Endometrial microvascular endothelial cells (primary cell): ENCODE measurements at regions not wholly inside any gene's neighbourhood (a gene's known extent, or its start where the extent isn't known, plus 50 kb on each side); places are given as distances from the start of the nearest gene placed in this dataset.

ENCODE experiments used
- in situ Hi-C: cut with HindIII; loops from 2 replicates; pipeline ENCODE4 v1.10.0; 2017; ENCODE audit warnings: low sequenced_read_pairs, low pct_unique_long_range_greater_than_20kb; ENCODE audit errors: inconsistent ontology term

DNA sequence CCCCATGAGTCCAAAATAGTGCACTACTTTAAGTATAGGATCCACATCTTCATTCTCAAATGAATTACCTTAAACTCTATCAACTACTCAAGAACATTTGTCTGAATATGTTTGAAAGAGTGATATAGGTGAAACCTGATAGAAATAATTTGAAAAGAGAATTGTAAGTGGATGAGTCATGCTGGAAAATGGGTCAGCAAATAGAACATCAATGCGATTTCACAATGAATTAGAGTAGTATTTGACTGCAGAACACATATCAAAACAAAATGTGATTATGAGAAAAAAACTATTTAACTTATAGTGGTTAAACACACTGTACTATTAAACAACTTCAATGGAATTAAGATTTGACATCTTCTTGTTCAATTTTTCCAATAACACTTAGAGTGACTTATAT, 300.6 kb upstream of the KLHL1 start:
- in situ Hi-C loops: no loop called here

DNA sequence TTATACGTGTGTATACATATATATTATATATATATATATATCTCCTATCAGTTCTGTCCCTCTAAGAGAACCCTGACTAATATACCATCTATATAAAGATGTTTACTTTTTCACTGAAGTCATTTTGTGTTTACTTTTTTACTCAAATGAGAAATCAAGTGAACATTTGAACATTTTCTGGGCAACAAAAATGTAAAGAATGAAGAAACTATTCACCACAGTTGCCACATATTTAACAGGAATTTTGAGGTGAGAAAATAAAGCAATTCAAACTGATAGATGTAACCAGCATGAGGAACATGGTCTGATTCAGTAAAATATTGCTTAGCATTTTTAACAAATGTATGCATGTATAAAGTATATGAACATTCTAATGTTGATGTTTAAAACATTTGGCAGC, 299.2 kb upstream of the KLHL1 start:
- in situ Hi-C loops: no loop called here

DNA sequence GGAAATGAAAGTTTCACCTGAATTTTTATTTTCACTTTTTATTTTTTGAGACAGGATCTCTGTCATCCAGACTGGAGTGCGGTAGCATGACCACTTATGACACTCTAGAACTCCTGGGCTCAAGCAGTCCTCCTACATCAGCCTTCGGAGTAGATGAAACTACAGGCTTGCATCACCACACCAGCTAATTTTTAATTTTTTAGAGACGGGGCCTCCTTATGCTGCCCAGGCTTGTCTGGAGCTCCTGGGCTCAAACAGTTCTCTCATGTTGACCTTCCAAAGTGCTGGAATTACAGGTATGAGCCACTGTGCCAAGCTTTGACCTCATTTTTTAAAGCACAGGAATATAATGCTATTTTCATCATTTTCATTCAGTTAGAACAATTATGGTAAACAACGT, 297.0 kb upstream of the KLHL1 start:
- in situ Hi-C loops: no loop called here

DNA sequence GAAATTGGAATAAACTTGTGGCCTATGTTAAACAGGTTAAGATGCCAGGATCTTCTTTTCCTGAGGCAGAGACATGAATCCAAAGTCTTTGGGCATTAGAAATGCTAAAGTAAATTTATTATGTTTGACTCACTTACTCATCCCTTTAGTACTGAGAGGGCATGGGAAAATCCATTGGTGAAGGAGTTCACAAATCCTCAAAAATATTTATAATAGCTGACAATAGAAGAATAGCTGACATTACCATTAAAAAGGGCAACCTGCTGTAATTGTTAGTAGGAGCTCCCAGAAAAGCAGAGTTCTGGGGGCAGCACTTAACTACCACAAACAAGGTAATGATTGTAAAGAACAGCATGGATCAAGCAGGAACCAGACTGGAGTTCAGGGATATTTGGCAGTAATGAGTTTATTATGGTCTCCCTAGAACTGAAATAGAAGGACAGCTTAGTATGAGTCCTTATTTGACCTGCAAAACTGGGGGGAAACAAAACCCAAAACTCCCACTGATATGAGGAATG, 285.8 kb upstream of the KLHL1 start:
- in situ Hi-C loops: no loop called here

DNA sequence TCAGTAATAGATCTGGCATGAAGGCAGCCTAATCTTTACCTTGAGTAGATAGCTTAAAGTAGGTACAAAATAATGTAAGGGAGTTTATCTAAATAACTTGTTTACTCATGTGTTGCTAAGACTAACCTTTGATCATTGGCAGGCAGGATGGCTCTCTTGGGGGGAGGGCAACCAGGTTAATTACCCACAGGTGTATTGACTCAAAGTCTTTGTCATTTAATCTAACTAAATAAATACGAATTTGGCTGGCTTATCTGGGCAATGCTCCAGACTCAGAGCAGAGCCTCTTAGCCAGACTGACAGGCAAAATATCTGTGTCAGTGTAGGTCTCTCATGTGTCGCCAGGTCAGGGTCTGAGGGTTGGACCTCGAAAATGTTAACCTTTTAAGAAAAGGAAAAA, 283.4 kb upstream of the KLHL1 start:
- in situ Hi-C loops: no loop called here

DNA sequence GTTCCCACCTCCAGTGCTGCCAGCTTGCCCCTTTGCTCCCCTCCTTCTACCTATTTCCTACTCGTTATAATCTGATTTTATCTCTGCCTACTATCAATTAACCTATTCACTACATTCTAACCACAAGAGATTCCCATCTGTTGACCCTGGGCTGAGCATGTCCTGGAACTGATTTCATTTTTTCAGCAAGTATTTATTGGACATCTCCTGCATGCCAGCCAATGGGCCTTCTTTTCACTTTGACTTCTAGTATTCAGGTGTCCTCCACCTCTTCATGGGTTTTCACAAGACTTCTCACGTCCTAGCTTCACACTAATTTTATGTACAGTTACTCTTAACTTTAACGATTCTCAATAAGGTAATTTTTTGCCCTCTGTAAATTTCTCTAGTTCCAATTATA, 282.7 kb upstream of the KLHL1 start:
- in situ Hi-C loops: no loop called here

DNA sequence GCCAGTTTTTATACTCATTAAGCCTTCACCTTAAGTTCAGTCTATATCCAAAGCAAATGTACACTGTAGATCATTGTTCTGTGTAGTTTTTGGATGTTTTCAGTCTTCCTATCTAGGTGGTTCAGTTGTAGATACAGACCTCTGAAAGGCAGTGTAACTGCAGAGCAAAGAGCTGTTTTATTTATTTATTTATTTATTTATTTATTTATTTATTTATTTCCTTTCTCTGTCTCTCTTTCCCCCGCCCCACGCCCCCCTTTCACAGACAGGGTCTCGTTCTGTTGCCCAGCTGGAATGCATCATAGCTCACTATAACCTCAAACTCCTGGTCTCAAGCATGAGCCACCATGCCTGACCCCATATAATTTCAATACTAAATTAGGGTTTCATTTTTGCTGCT, 281.8 kb upstream of the KLHL1 start:
- in situ Hi-C loops: no loop called here

DNA sequence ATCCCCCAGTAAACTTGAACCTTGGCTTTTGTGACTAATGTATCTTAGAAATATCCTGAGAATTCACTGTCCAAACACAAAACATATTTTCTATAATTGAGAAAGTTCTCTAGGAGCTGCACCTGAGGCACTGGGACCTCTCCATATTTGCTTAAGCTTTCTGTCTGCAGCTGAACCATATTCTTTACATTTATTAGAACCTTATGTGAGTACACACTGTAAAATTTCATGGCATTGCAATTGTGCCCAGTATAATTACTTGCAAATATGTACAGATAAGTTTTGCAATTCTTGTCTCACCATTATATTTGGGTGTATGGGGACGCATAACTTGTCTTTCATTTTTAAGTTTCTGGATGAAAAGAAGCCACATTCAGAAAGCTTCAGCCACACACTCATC, 280.7 kb upstream of the KLHL1 start:
- in situ Hi-C loops: no loop called here

DNA sequence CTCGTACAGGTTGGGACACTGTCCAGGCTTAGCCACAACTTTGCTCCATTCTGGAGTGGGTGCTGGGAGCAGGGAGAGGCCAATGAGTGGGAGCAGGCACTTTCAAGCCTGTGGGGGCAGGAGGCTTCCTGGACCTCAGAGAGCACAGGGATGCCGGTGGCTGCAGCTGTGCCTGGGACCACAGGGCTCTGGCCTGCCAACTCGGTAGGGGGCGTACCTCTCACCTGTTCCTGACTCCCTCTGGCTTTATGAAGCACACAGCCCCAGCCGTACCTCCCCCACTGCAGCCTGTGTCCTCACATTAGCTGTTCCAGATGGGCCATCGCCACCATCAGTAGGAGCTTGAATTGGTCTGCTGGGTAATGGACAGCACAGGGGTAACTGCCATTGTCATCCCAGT, 278.7 kb upstream of the KLHL1 start:
- in situ Hi-C loops: no loop called here

DNA sequence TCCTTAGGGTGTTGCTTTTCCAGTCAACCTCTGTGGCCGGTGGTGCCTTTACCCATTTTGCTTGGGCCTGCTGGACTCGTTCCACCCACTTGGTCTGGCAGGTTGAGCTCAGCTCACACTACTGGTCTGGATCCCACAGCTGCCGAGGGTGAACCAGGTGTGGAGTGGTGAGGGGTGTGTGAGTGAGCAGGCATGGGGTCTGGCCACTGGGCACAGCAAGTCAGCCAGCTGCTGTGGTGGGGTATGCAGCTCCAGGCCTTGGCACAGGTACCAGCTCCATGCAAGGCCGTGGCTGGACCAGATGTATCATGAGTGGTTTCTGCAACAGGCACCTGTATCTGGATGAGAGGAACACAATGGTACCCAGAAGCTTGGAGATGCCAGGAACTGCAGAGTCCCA, 277.6 kb upstream of the KLHL1 start:
- in situ Hi-C loops: no loop called here

DNA sequence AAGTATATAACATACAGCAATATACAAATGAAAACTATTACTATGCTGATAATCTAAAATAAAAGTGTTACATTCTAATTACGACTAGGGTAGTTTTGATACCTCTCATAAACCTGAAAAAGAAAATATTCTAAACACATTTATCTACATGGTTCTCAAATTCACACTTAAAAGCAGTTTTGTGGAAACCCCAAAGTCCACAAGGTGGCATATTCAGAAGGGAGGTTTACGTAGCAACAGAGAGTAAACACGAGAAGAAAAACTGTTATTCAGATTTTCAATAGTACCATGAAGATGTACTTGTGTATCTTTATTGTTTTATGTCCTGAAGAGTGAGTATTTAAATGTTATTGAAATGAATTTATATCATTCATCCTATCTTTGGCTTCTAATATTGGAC, 275.9 kb upstream of the KLHL1 start:
- in situ Hi-C loops: no loop called here

DNA sequence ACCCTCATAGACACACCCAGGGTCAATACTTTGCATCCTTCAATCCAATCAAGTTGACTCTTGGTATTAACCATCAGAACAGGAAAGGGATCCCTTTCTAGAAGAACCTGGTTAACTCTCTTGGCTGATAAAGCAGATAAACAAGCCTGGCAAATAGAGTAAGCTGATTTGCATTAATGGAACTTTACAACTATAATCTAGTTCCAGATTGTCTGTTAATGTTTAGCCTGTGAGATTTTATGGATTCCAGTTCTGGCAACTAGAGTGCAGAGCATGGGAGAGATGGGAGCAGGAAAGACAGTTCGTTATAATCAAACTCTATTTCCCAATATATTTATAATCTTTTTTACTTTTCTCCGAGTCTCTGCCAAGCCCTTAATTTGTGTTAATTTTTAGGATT, 272.6 kb upstream of the KLHL1 start:
- in situ Hi-C loops: no loop called here

DNA sequence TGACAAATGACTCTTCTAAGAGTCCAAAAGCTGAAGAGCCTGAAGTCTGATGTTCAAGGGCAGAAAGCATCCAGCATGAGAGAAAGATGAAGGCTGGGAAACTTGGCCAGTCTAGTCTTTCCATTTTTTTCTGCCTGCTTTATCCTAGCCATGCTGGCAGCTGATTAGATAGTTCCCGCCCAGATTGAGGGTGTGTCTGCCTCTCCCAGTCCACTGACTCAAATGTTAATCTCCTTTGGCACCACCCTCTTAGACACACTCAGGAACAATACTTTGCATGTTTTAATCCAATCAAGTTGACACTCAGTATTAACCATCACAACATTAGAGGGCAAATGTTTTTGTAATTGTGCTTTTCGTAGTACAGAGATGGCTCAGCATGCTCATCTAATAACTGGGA, 267.5 kb upstream of the KLHL1 start:
- in situ Hi-C loops: no loop called here

DNA sequence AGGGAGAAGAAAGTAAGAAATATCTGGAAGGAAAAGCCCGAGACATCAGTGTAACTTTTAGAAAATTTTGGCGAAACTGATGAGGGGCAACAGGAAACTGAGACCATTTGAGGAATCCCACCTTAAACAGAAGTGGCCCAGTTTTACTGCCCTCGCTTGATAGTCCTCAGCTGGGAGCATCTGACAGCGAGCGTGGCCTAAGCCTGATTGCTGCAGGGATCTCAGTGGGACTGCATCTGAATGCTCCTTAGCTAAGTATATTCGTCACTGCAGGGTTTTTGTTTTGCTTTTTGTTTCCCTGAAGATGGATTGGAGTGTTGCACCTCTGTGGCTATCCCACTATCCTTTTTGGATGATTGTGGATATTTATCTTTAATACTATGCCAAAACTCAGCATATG, 262.7 kb upstream of the KLHL1 start:
- in situ Hi-C loops: no loop called here

DNA sequence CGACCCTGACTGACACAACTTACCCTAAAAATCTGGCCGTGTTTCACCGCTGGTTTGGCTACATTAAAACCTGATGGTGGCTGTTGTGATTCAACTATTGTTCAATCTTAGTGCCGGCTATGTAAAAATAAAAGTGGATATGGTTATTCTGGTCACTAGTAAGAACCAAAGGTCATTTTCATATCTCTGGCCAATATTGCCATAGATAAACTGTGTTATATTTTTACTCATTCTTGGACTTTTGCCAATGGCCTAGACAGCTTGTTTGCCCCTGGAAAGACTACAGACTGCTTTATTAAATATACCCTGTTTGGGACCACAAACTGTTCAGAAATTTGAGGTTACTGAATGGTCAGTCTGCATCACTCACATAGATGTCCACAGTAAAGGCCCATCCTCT, 258.5 kb upstream of the KLHL1 start:
- in situ Hi-C loops: no loop called here

DNA sequence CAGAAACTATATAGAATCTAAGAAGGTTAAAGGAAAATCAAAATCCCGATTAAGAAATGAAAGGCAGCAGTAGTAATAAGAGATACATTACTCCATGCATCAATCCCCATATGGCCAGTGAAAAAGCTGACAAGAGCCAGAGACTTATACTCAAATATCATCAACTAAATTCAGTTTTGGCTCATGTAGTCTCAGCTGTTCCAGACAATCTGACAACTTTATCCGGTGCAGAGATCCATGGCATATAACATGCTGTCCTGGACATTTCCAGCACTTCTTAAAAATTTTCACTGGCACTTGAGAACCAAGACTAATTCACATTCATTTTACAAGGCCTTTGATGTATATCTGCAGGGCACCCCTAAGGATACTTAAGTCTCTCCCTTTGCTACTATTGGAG, 255.7 kb upstream of the KLHL1 start:
- in situ Hi-C loops: no loop called here

DNA sequence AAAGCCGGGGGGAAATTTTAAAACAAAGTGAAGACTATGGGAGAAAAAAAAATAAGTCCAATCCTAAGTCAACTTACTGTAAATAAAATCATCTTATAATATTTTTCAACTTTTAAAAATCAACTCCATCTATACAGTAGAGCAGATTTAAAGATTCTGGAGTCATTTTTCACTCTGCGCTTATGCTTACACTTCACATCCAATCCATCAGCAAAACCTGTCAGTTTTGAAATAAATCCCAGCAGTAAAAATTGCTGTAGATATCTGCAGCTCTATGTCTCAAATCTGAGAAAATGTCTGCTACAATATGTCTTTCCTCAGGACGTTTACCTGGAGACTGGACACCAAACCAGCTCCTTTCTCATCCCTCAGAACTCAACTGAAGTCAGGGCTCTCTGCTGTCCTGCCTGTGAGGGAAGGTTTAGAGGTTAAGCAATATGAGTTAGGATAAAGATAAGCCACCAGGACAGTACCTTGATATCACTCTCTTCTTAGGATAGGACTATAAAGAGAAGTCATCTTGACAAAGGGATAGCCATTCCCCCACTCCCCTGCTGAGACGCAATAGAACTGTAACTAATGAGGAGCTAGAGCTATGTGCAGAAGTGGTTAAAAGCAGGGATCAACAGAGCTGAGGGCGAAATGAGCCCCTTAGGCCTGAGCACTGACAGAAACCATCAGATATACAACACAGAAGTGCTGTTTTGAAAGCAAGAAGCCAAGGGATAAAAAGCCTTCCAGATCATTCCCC, 254.7 kb upstream of the KLHL1 start:
- in situ Hi-C loops: no loop called here

DNA sequence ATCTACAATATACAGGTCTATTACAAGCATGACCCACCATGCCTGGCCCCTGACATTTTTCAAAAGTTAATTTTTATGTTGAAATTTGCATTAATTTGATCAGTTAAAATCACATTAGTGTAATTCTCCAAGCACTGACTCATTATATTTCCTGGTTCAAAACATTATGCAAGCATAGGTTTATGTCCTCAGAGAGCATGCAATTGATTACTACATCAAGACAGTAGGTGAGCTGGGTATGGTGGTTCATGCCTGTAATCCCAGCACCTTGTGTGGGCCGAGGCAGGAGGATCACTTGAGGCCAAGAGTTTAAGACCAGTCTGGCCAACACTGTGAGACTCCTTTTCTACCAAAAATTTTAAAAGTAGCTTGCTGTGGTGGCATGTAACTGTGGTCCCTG, 248.8 kb upstream of the KLHL1 start:
- in situ Hi-C loops: no loop called here

DNA sequence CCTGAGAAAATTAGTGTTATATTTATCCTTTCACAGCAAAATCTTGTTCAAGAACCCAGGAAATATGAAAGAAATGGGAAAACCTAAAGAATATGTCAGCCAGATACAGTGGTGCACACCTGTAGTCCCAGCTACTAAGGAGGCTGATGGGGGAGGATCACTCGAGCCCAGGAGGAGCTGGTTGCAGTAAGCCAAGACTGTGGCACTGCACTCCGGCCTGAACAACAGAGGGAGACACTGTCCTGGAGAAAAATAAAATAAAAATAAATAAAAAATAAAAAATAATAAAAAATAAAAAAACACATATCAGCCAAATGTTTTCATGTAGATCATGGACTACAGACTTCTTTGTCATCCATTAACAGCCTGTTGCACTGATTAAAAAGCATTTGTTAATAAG, 244.8 kb upstream of the KLHL1 start:
- in situ Hi-C loops: no loop called here

DNA sequence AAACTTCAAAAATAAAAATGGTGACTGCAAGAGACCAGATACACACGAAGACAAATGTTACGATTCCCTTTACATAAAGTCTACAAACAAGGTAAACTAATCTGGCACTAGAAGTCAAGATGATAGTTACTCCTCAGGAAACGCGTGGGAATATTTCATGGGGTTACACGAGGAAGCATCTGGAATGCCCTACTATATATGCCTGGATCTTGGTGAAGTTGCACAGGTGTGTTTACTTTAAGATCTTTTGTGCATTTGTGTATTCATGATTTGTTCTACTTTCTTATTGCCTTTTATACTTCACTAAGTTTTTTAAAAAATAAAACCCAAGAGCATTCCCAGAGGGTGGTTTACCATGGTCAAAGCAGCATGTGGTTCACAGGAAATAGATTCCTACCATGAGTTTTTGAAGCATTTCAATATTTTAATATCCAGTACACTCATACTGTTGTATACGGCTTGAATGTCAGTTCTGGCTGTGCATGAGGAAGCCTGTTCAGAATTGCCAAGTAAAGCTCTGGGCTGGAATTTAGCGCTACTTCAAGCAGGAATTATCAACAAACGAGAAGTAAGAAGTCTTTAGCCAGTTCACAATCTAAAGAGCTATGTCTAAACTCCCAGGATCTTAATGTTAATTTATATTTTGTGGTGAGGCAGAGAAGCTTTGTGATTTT, 239.8 kb upstream of the KLHL1 start:
- in situ Hi-C loops: no loop called here

DNA sequence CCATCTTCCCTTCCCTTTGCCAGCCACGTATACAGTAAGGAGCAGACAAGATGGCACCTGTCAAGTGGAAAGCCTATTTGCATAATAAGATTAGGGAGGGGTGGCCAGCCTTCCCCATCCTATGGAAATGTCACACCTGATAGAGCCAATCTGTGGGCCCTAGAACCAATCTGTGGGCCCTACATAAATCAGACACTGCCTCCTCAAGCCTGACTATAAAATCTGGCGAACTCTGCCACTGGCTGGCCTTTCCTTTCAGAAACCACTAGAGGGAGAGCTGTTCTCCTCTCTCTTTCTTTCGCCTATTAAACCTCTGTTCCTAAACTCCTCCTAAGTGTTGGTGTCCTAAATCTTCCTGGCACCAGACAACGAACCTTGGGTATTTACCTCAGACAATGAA, 231.5 kb upstream of the KLHL1 start:
- in situ Hi-C loops: no loop called here
